SK-N-DZ (cell line): ENCODE measurements at regions not wholly inside any gene's neighbourhood (a gene's known extent, or its start where the extent isn't known, plus 50 kb on each side); places are given as distances from the start of the nearest gene placed in this dataset.
A peak's percentile ranks its signal among the peaks of the same experiment; 100 is the strongest.

Experiments
- DNase-seq: peaks from one replicate; pipeline ENCODE4 v3.0.0-alpha.2; 2015; ENCODE audit warnings: low spot score

GRCh38 chr3:64954995-64955636 is 267.3 kb upstream of the ADAMTS9 start:
- DNase-seq = peak; percentile 86

GRCh38 chr3:64945171-64945729 is 257.4 kb upstream of the ADAMTS9 start:
- no peak for DNase-seq

- DNase-seq = no peak
Measured at GRCh38 chr3:64943866-64944265, 256.1 kb upstream of the ADAMTS9 start.

- no peak for DNase-seq
Measured at GRCh38 chr3:64940596-64941348, 253.0 kb upstream of the ADAMTS9 start.

- no peak for DNase-seq
Measured at GRCh38 chr3:64939747-64940450, 252.1 kb upstream of the ADAMTS9 start.

GRCh38 chr3:64939309-64939708 is 251.5 kb upstream of the ADAMTS9 start:
- no peak for DNase-seq

- no peak for DNase-seq
Measured at GRCh38 chr3:64936556-64936955, 248.8 kb upstream of the ADAMTS9 start.

- DNase-seq = no peak
Measured at GRCh38 chr3:64935971-64936370, 248.2 kb upstream of the ADAMTS9 start.

GRCh38 chr3:64932666-64933342 is 245.0 kb upstream of the ADAMTS9 start:
- no peak for DNase-seq

GRCh38 chr3:64932016-64932518 is 244.3 kb upstream of the ADAMTS9 start:
- no peak for DNase-seq

GRCh38 chr3:64930891-64931290 is 243.1 kb upstream of the ADAMTS9 start:
- no peak for DNase-seq

GRCh38 chr3:64928683-64929082 is 240.9 kb upstream of the ADAMTS9 start:
- no peak for DNase-seq

GRCh38 chr3:64927689-64928088 is 239.9 kb upstream of the ADAMTS9 start:
- DNase-seq = no peak

GRCh38 chr3:64925575-64925974 is 237.8 kb upstream of the ADAMTS9 start:
- no peak for DNase-seq

- DNase-seq = no peak
Measured at GRCh38 chr3:64924961-64925360, 237.2 kb upstream of the ADAMTS9 start.

- no peak for DNase-seq
Measured at GRCh38 chr3:64922213-64922612, 234.4 kb upstream of the ADAMTS9 start.

GRCh38 chr3:64921281-64922065 is 233.7 kb upstream of the ADAMTS9 start:
- DNase-seq = no peak

GRCh38 chr3:64919934-64920333 is 232.1 kb upstream of the ADAMTS9 start:
- DNase-seq = no peak

- DNase-seq = no peak
Measured at GRCh38 chr3:64918989-64919388, 231.2 kb upstream of the ADAMTS9 start.

GRCh38 chr3:64917914-64918453 is 230.2 kb upstream of the ADAMTS9 start:
- DNase-seq = no peak
